Prostate gland (tissue), 2 donors: ENCODE measurements at regions not wholly inside any gene's neighbourhood (a gene's known extent, or its start where the extent isn't known, plus 50 kb on each side); places are given as distances from the start of the nearest gene placed in this dataset.

Experiments
- DNase-seq: peaks from one replicate; pipeline ENCODE4 v3.0.0-alpha.2; 2019; ENCODE audit warnings: low spot score
- H3K27ac ChIP-seq, 2 donors: fragments of 200-600 bp; sonication (generic); 2 replicates each; pipeline ENCODE4 v1.5.1; 2017 to 2019
- H3K27me3 ChIP-seq: fragments of 200-600 bp; sonication (generic); replicated peaks from 2 replicates; pipeline ENCODE4 v1.5.1; 2019; ENCODE audit not compliant: insufficient read depth
- H3K36me3 ChIP-seq, 2 donors: fragments of 200-600 bp; sonication (generic); 1 replicate in 1 of 2; 2 replicates in 1 of 2; pipeline versions ENCODE4 v1.5.1 to v1.8.1; 2017 to 2019
- H3K4me1 ChIP-seq: fragments of 200-600 bp; sonication (generic); replicated peaks from 2 replicates; pipeline ENCODE4 v1.5.1; 2019
- H3K4me3 ChIP-seq, 2 donors: fragments of 200-600 bp; sonication (generic); 2 replicates each; pipeline ENCODE4 v1.5.1; 2017 to 2019
- H3K9me3 ChIP-seq: fragments of 200-600 bp; sonication (generic); 2 replicates; pipeline ENCODE4 v1.5.1; 2017
- POLR2A ChIP-seq: fragments of 450-650 bp; IDR thresholded peaks from one replicate; pipeline ENCODE4 v1.6.1; 2016; ENCODE audit warnings: antibody characterized with exemption, mild to moderate bottlenecking
- POLR2AphosphoS5 ChIP-seq: sonication (generic); formaldehyde crosslinking; IDR thresholded peaks from one replicate; pipeline ENCODE4 v1.6.1; 2017; ENCODE audit warnings: antibody characterized with exemption
- WGBS: methylation state at CpG from one replicate; pipeline ENCODE4 v1.1.5; 2018; 5-methylcytosine and 5-hydroxymethylcytosine counted together
- intact Hi-C: fragments of 100-400 bp; cut with DNase I; formaldehyde crosslinking; loops from one replicate; pipeline ENCODE4 v1.14.2; 2022
- TF ChIP-seq, protein P1 (sequence below), 4 experiments: fragments of 200-600 bp in 2 of 4; fragments of 450-650 bp in 2 of 4; sonication (generic) in 2 of 4; IDR thresholded peaks; 1 replicate in 3 of 4; 2 replicates in 1 of 4; pipeline ENCODE4 v1.5.1; 2016 to 2019; ENCODE audit warnings: antibody characterized with exemption in 4 of 4, mild to moderate bottlenecking in 2 of 4, moderate library complexity in 2 of 4

- no peaks in the 10 kb centered on the region for H3K9me3 ChIP-seq
- intact Hi-C loops: no loop called here
- H3K4me3 ChIP-seq: no peak overlapping the region
- TF ChIP-seq POLR2A: no peak
- TF ChIP-seq, protein P1, sequence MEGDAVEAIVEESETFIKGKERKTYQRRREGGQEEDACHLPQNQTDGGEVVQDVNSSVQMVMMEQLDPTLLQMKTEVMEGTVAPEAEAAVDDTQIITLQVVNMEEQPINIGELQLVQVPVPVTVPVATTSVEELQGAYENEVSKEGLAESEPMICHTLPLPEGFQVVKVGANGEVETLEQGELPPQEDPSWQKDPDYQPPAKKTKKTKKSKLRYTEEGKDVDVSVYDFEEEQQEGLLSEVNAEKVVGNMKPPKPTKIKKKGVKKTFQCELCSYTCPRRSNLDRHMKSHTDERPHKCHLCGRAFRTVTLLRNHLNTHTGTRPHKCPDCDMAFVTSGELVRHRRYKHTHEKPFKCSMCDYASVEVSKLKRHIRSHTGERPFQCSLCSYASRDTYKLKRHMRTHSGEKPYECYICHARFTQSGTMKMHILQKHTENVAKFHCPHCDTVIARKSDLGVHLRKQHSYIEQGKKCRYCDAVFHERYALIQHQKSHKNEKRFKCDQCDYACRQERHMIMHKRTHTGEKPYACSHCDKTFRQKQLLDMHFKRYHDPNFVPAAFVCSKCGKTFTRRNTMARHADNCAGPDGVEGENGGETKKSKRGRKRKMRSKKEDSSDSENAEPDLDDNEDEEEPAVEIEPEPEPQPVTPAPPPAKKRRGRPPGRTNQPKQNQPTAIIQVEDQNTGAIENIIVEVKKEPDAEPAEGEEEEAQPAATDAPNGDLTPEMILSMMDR (IDR thresholded peaks at IDR 0.05): no peak
- no peak for TF ChIP-seq POLR2AphosphoS5
- no peaks in the 10 kb centered on the region for H3K27me3 ChIP-seq
- H3K27ac ChIP-seq: no peak overlapping the region
- no peak for DNase-seq
- H3K36me3 ChIP-seq: no peaks in the 10 kb centered on the region
- WGBS: 95% methylated on average over 1 of the region's 1 CpG
- no peaks in the 10 kb centered on the region for H3K4me1 ChIP-seq
Measured at GRCh38 chr1:219333626-219334025, 159.9 kb downstream of the LYPLAL1 start.

DNA sequence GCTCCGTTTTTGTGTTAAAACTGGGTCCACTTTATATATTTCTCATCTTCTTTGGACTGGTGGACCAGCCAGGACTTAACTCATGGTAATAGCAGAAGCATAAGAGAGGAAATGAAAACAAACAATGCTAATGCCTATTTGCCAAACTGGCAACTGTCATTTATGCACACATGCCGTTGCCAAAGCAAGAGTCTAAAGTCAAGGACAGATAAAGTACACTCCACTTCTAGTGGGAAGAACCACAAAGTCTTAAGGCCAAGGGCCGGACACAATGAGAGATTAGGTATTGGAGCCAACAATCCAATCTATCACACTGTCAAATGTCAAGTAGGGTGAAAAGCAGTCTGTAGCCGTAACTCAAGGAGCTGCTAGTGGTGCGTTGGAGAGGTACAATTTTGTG, 157.7 kb downstream of the LYPLAL1 start:
- no peaks in the 10 kb centered on the region for H3K4me1 ChIP-seq
- 96% methylated on average over 5 of the region's 5 CpGs for WGBS
- H3K27me3 ChIP-seq: no peaks in the 10 kb centered on the region
- no peaks in the 10 kb centered on the region for H3K9me3 ChIP-seq
- no peak overlapping the region for H3K4me3 ChIP-seq
- TF ChIP-seq POLR2AphosphoS5 (no peak), POLR2A (no peak)
- TF ChIP-seq, protein P1 (IDR thresholded peaks at IDR 0.05): no peak
- H3K36me3 ChIP-seq: no peaks in the 10 kb centered on the region
- intact Hi-C loops: no loop called here
- DNase-seq: no peak
- H3K27ac ChIP-seq: no peak overlapping the region

DNA sequence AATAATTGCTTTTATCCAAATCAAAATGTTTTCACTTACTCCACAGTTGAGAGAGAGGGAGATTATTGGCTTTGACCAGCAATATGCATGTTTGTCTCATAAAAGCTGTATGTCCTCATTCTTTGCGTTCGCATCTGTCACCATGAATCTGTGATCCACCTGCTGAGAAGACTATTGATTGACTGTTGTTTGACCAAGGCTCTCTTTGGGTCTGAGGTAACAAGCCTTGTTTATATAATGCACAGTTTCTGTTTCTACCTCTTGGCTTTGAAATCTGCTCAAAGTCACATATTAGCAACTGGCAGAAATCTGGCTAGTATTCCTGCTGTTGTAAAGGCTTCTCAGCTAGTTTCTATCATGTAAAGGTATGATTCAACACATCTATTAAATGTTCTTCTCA, 157.0 kb downstream of the LYPLAL1 start:
- TF ChIP-seq POLR2A (no peak), POLR2AphosphoS5 (no peak)
- TF ChIP-seq, protein P1 (IDR thresholded peaks at IDR 0.05): no peak
- H3K27ac ChIP-seq: no peak overlapping the region
- H3K9me3 ChIP-seq: no peaks in the 10 kb centered on the region
- no peaks in the 10 kb centered on the region for H3K4me1 ChIP-seq
- intact Hi-C loops: no loop called here
- 65% methylated on average over 2 of the region's 2 CpGs for WGBS
- H3K4me3 ChIP-seq: no peak overlapping the region
- no peak for DNase-seq
- no peaks in the 10 kb centered on the region for H3K27me3 ChIP-seq
- no peaks in the 10 kb centered on the region for H3K36me3 ChIP-seq

- no peak for DNase-seq
- Histone ChIP-seq H3K4me3 (no peak overlapping the region), H3K9me3 (no peaks in the 10 kb centered on the region), H3K27ac (no peak overlapping the region), H3K4me1 (no peaks in the 10 kb centered on the region), H3K27me3 (no peaks in the 10 kb centered on the region), H3K36me3 (no peaks in the 10 kb centered on the region)
- TF ChIP-seq, protein P1 (IDR thresholded peaks at IDR 0.05): no peak
- TF ChIP-seq POLR2AphosphoS5: no peak
- TF ChIP-seq POLR2A: no peak
- intact Hi-C loops: no loop called here
Measured at GRCh38 chr1:219330001-219330400, 156.3 kb downstream of the LYPLAL1 start.

- 88% methylated on average over 4 of the region's 4 CpGs for WGBS
- H3K27me3 ChIP-seq: no peaks in the 10 kb centered on the region
- DNase-seq: no peak
- no peak overlapping the region for H3K4me3 ChIP-seq
- H3K4me1 ChIP-seq: no peaks in the 10 kb centered on the region
- intact Hi-C loops: no loop called here
- no peak for TF ChIP-seq POLR2A
- no peak for TF ChIP-seq POLR2AphosphoS5
- TF ChIP-seq, protein P1 (IDR thresholded peaks at IDR 0.05): no peak
- H3K9me3 ChIP-seq: no peaks in the 10 kb centered on the region
- H3K27ac ChIP-seq: no peak overlapping the region
- H3K36me3 ChIP-seq: no peaks in the 10 kb centered on the region
Measured at GRCh38 chr1:219329578-219329977, 155.9 kb downstream of the LYPLAL1 start.
